ENCODE measurements at regions not wholly inside any gene's neighbourhood (a gene's known extent, or its start where the extent isn't known, plus 50 kb on each side); places are given as distances from the start of the nearest gene placed in this dataset.
A peak's percentile ranks its signal among the peaks of the same experiment; 100 is the strongest.

- DNase-seq, result no peak
Measured at GRCh38 chr15:62377736-62378480, 212.8 kb upstream of the C2CD4B start.

DNA sequence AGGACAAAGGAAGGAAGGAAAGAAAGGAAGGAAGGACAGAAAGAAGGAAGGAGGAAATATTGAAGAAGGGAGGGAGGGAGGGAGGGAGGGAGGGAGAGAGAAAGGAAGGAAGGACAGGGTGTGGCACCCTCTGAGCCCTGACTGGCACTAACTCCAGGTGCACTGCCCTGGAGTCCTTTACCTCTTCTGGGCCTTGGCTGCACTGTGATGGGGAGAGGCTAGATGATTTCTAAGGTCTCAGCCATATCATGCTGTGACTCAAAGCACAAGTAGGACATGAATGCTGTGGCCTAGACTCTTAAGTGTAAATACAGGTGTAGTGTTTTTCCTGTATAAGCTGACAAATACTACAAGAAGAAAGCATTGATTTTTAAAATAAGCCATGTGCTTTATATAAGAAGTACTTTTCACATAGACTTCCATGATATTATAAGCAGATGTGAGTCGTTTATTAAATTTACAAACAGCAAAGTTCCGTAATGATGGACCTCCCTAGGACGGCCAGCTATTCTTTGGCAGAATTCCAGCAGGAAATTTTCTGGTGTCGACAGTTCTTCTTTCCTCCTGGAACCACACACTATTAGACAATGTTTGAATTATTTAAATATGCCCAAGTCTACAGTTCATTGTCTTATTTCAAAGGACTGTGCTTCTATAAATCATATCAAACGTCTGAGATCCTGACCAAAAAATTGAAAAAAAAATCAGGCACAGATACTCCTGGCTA lies 213.8 kb upstream of the C2CD4B start:
- no peak for DNase-seq

- DNase-seq, result no peak
Measured at GRCh38 chr15:62380011-62380410, 214.9 kb upstream of the C2CD4B start.

DNA sequence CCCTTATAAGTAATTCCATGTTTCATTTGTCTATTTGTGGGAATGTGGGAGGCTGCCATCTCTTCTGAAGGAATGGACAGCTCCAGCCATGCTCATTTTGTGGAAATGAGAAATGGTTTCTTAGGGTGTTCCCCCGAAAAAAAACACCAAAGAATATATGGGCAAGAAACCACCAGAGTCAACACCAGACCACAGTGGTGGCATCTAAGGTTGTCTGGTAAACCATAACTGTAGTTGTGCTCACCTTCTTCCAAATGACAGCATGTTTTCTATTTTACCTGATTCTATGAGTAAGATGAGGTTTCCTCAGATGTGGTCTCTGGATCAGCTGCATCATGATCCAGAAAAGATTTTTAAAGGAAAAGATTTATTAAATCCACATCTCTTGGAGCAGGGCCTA lies 217.0 kb upstream of the C2CD4B start:
- DNase-seq, result no peak

GRCh38 chr15:62389885-62390790 lies 225.1 kb upstream of the C2CD4B start, which contains the start of gene TLN2:
Gene TLN2 (plus strand): TSS chr15:62390550.
- DNase-seq, result peak; percentile 41

GRCh38 chr15:62390791-62391640 lies 225.9 kb upstream of the C2CD4B start:
- DNase-seq, result no peak

- no peak for DNase-seq
Measured at GRCh38 chr15:62391641-62392262, 226.7 kb upstream of the C2CD4B start.

DNA sequence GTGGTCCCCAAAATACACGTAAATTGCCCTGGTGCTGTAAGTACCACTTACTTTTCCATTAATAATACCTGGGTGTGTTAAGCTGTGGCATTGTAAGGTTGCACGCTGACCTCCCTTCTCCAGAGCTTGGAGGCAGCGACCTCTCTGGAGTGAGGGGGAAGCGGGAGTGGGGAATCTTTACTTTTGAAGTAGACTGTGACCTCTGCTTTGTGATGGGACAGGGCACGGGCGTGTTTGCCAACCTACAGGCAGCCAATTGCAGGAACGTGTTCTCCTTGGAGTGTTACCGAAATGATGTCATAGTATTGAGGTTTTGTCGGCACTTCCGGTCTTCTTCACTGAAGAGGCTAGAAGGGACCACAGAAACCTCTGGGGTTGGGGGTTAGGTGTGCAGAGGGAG lies 227.3 kb upstream of the C2CD4B start:
- no peak for DNase-seq

GRCh38 chr15:62393196-62393595 lies 228.1 kb upstream of the C2CD4B start:
- no peak for DNase-seq

DNA sequence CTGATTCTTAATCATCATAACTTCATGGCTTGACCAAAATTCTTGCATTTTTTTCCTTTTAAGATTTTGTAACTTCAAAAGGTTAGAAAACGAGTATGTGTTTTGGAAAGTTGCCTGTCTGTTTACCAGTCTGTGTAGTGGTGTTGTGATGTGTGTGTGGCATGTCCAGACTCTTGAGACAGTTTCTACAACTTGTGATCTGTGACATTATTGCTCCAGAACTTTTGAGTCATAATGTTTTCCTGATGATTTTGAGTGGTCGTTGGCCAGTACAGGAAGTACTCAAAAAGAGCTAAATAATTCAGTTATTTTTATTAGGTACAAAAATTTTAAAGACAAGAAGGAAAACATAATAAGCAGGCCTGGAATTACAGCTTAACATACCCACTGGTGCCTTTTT lies 229.0 kb upstream of the C2CD4B start:
- no peak for DNase-seq

- no peak for DNase-seq
Measured at GRCh38 chr15:62400778-62401177, 235.7 kb upstream of the C2CD4B start.

DNA sequence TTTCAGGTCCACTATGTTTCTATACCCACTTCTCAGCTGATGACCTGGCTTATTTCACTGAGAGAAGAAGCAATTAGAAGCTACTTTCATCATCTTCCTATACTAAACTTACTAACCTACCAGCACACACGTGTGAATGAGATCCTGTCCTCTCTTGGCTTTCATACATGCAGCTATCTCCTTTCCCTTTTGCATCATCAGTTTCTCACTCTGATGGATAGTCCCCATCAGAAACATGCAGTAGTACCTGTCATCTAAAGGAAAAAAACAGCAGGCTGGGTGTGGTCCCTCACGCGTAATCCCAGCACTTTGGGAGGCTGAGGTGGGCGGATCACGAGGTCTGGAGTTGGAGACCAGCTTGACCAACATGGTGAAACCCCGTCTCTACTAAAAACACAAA lies 237.6 kb upstream of the C2CD4B start:
- no peak for DNase-seq

DNA sequence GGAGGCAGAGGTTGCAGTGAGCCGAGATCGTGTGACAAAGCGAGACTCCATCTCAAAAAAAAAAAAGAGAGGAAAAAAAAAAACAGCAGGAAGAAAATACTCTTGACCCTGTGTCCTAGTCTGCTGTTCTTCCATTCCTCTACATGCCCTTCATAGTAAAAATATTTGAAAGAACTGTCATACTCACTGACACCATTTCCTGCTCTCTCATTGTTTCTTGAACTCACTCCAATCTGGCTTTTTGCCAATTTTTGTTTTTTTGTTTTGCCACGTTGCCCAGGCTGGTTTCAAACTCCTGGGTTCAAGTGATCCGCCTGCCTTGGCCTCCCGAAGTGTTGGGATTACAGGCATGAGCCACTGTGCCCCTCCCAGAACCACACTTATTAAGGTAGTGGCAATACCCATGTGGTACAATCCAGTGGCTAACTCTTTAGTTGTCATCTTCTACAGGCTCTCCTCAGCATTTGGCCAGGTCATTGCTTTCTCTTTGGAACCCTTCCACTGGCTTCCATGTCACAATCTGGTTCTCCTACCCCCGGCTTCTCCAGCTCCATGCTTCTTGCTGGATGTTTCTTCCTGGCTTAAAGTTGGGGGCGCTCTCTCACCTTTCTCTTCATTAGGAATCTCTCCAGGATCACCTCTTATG lies 238.2 kb upstream of the C2CD4B start:
- DNase-seq, result no peak

DNA sequence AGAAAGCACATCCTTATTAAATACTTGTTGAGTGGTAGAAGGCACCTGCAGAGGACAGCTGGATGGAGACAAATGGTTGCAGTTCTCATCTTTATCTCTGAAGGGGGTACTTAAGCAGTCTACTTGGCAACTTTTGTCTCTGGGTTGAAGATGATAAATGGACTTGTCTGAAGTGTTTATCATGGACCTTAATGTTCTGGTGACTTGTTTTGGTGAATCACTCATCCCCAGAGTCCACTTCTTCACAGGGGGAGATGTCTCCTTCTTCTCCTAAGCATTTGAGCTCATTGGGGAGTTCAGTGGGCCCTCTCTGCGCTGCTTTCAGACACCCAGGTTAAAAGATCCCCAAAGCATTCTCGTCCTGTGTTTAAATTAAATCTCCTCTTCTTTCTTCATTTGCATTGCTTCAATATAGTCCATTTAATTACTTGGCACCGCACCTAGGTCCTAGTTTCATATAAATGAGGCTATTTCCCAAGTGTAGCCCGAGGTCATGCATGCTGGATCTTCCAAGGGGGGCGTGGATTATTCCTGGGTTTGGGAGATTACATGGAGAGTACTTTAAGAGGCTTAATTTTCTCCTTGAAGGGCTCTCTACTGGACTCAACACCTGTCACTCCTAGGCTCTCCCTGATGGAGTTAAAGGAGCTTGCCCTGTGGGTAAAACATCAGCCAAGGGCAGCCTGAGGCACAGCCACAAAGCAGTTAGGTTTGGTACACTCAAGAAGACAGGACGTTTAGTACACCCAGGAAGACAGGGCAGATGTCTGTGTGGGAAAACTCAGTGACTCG lies 239.3 kb upstream of the C2CD4B start:
- DNase-seq, result peak; percentile 29

DNA sequence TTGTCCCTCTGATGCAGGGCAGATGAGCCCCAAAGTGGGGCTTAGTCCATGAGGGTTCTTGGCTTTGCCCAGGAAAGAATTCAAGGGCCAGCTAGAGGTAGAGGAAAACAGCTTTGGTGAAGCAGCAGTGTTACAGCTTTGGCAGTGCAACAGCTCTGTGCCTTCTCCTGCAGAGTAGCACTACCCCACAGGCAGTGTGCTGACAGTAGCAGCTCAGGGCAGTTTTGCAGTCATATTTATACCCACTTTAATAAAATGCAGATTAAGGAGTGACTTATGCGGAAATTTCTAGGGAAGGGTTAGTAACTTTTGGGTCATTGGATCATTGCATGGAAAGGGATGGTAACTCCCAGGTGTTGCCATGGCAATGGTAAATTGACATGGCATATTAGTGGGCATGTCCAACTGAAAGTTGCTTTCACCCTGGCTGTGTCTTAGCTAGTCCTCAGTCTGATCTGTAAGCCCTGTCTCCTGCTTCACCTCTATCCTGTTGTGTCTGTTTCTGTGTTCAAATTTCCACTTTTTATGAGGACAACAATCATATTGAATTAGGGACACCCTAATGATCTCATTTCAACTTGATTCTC lies 241.3 kb upstream of the C2CD4B start:
- no peak for DNase-seq

DNA sequence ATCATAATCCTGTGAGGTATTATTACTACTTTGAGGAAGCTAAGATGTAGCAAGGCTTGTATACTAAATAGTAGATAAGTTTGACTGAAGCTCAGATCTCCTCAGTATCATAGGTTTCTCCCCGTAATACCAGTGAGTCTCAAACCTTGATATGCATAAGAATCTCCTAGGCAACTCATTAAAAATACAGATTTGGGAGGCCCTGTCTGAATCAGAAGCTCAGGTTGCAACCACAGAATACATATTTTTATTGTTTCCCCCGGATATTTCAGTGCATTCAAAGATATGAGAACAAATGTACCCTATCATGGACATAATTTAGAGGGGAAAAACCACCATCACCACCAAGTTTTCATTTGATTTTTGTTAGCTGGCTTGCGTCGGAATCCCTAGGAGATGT lies 242.1 kb upstream of the C2CD4B start:
- DNase-seq, result no peak

GRCh38 chr15:62407962-62408361 lies 242.9 kb upstream of the C2CD4B start:
- DNase-seq, result no peak

DNA sequence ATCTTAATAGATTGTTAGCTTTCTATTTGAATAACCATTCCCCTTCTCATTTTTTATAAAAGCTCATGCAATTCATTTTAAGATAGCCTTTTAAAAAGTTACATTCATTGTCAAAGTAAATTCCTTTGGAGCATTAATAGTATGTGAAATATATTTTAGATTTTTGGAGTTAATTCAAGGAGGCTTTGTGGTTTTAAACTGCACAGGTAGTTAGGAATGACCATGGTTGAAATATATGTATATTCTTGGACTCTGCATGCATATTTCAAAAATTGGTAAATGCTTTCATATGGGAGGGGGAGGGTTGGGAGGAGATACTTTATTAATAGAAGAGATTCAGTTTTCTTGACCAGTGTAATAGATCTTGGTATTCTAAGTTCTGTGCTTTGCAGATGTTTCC lies 244.4 kb upstream of the C2CD4B start:
- DNase-seq, result no peak

- peak; percentile 14 for DNase-seq
Measured at GRCh38 chr15:62412686-62413085, 247.6 kb upstream of the C2CD4B start.

- no peak for DNase-seq
Measured at GRCh38 chr15:62413153-62413552, 248.1 kb upstream of the C2CD4B start.

Measured in NCI-H2227 treated with DMSO at 0.1 percent for 48 hours (cell line).